Gastroesophageal sphincter (tissue), 4 donors: ENCODE measurements at regions not wholly inside any gene's neighbourhood (a gene's known extent, or its start where the extent isn't known, plus 50 kb on each side); places are given as distances from the start of the nearest gene placed in this dataset.
A peak's percentile ranks its signal among the peaks of the same experiment; 100 is the strongest.

Experiments used
- ATAC-seq: fragments of 150-250 bp; one replicate; pipeline ENCODE4 v1.9.1; 2016; ENCODE audit warnings: mild to moderate bottlenecking, moderate library complexity
- H3K27ac ChIP-seq, 4 donors: fragments of 200-600 bp; sonication (generic) in 3 of 4; 1 replicate in 3 of 4; 2 replicates in 1 of 4; pipeline ENCODE4 v1.5.1; 2016 to 2019
- H3K27me3 ChIP-seq: fragments of 200-600 bp; sonication (generic); one replicate; pipeline ENCODE4 v1.5.1; 2019
- H3K36me3 ChIP-seq, 2 donors: fragments of 200-600 bp; sonication (generic); one replicate each; pipeline ENCODE4 v1.5.1; 2019; ENCODE audit warnings: control low read depth in 1 of 2
- H3K4me1 ChIP-seq, 3 donors: fragments of 200-600 bp; sonication (generic); 1 replicate in 2 of 3; 2 replicates in 1 of 3; pipeline ENCODE4 v1.5.1; 2016 to 2019; ENCODE audit warnings: control low read depth in 2 of 3
- H3K4me3 ChIP-seq, 2 donors: fragments of 200-600 bp; sonication (generic); one replicate each; pipeline ENCODE4 v1.5.1; 2019; ENCODE audit warnings: mild to moderate bottlenecking in 1 of 2, moderate library complexity in 1 of 2
- H3K9me3 ChIP-seq, 3 donors: fragments of 200-600 bp; sonication (generic); one replicate each; pipeline ENCODE4 v1.5.1; 2017 to 2019; ENCODE audit warnings: control low read depth in 2 of 3
- CTCF ChIP-seq, 4 experiments: fragments of 200-600 bp in 2 of 4; fragments of 450-650 bp in 2 of 4; sonication (generic) in 1 of 4; IDR thresholded peaks; one replicate each; pipeline ENCODE4 v1.5.1; 2017 to 2019; ENCODE audit warnings: antibody characterized with exemption in 4 of 4, mild to moderate bottlenecking in 2 of 4, moderate library complexity in 2 of 4
- EP300 ChIP-seq: sonication (generic); formaldehyde crosslinking; IDR thresholded peaks from one replicate; pipeline ENCODE4 v1.6.1; 2017; ENCODE audit warnings: antibody characterized with exemption, mild to moderate bottlenecking
- POLR2A ChIP-seq, 2 donors: fragments of 450-650 bp; IDR thresholded peaks; one replicate each; pipeline ENCODE4 v1.6.1; 2017; ENCODE audit warnings: antibody characterized with exemption in 2 of 2, mild to moderate bottlenecking in 2 of 2, moderate library complexity in 1 of 2
- POLR2AphosphoS5 ChIP-seq: sonication (generic); formaldehyde crosslinking; IDR thresholded peaks from one replicate; pipeline ENCODE4 v1.6.1; 2017; ENCODE audit warnings: antibody characterized with exemption
- WGBS, 2 donors: methylation state at CpG; one replicate each; pipeline ENCODE4 v1.1.5; 2018; ENCODE audit warnings: low coverage in 1 of 2; 5-methylcytosine and 5-hydroxymethylcytosine counted together

GRCh38 chr5:67289763-67290521 lies 93.3 kb upstream of the CD180 start:
- Histone ChIP-seq H3K27ac (peak overlapping the region; percentile 68 to 79 (median 76)), H3K4me3 (no peak overlapping the region), H3K9me3 (no peaks in the 10 kb centered on the region), H3K27me3 (no peaks in the 10 kb centered on the region), H3K4me1 (peaks cover 31 to 77% (median 45%) of the 10 kb centered on the region in 3 donors), H3K36me3 (no peaks in the 10 kb centered on the region)
- WGBS, 2 donors, result 54 to 75% methylated on average over 2 to 4 of the region's 4 CpGs
- peak; percentile 76 for ATAC-seq
- TF ChIP-seq POLR2A (IDR thresholded peaks at IDR 0.05), result no peak
- no peak for TF ChIP-seq POLR2AphosphoS5
- no peak for TF ChIP-seq CTCF (IDR thresholded peaks at IDR 0.05)
- no peak for TF ChIP-seq EP300

GRCh38 chr5:67287510-67288268 lies 91.1 kb upstream of the CD180 start:
- no peaks in the 10 kb centered on the region for H3K27me3 ChIP-seq
- H3K4me3 ChIP-seq, result no peak overlapping the region
- no peaks in the 10 kb centered on the region for H3K36me3 ChIP-seq
- ATAC-seq, result peak; percentile 61
- WGBS, 2 donors, result 49 to 77% methylated on average over 2 to 3 of the region's 3 CpGs
- peak overlapping the region; percentile 38 to 77 (median 62) for H3K27ac ChIP-seq
- no peaks in the 10 kb centered on the region for H3K9me3 ChIP-seq
- H3K4me1 ChIP-seq, result peaks cover 21 to 57% (median 45%) of the 10 kb centered on the region in 3 donors
- TF ChIP-seq POLR2AphosphoS5 (peak; percentile 39), CTCF (IDR thresholded peaks at IDR 0.05) (peak in 1 of 4 experiments; percentile 5), POLR2A (IDR thresholded peaks at IDR 0.05) (no peak), EP300 (no peak)

GRCh38 chr5:67286006-67286405 lies 89.4 kb upstream of the CD180 start:
- Histone ChIP-seq H3K36me3 (no peaks in the 10 kb centered on the region), H3K4me1 (peaks cover 16 to 40% (median 34%) of the 10 kb centered on the region in 3 donors), H3K9me3 (no peaks in the 10 kb centered on the region), H3K27me3 (no peaks in the 10 kb centered on the region), H3K4me3 (no peak overlapping the region), H3K27ac (peak overlapping the region in 1 of 4 donors; percentile 23)
- WGBS, 2 donors, result 91 to 97% methylated on average over 4 of the region's 4 CpGs
- TF ChIP-seq CTCF (IDR thresholded peaks at IDR 0.05) (no peak), POLR2AphosphoS5 (no peak), EP300 (no peak), POLR2A (IDR thresholded peaks at IDR 0.05) (no peak)
- no peak for ATAC-seq

- peak overlapping the region in 2 of 4 donors; percentile 8 to 22 for H3K27ac ChIP-seq
- WGBS, 2 donors, result 71% methylated on average over 4 of the region's 4 CpGs; no CpG with 5 or more reads in 1 of the 2 donors
Observed at GRCh38 chr5:67283988-67284487, 87.4 kb upstream of the CD180 start.

More at GRCh38 chr5:67283988-67284487, 87.4 kb upstream of the CD180 start:
- H3K36me3 ChIP-seq, result no peaks in the 10 kb centered on the region
- TF ChIP-seq POLR2A (IDR thresholded peaks at IDR 0.05) (no peak), POLR2AphosphoS5 (no peak), EP300 (no peak), CTCF (IDR thresholded peaks at IDR 0.05) (no peak)
- no peak for ATAC-seq
- peaks cover 9 to 20% (median 16%) of the 10 kb centered on the region in 3 donors for H3K4me1 ChIP-seq
- H3K4me3 ChIP-seq, result no peak overlapping the region
- H3K9me3 ChIP-seq, result peaks cover 0 to under 1% (median 0%) of the 10 kb centered on the region in 3 donors
- H3K27me3 ChIP-seq, result no peaks in the 10 kb centered on the region
